Muscle of leg (tissue), 3 donors: ENCODE measurements at regions not wholly inside any gene's neighbourhood (a gene's known extent, or its start where the extent isn't known, plus 50 kb on each side); places are given as distances from the start of the nearest gene placed in this dataset.
"Not testable (repeated sequence)": the region's sequence is repeated elsewhere in the genome, so short reads cannot be mapped to it uniquely, and the experiment has no call there.

ENCODE experiments used
- DNase-seq: peaks from one replicate; pipeline ENCODE4 v3.0.0; 2013
- H3K27ac ChIP-seq: one replicate; pipeline ENCODE4 v1.5.1; 2013; ENCODE audit warnings: mild to moderate bottlenecking, low read length, control low read depth
- H3K27me3 ChIP-seq: one replicate; pipeline ENCODE4 v1.6.1; 2013; ENCODE audit warnings: low read length; ENCODE audit not compliant: control insufficient read depth, insufficient read depth
- H3K36me3 ChIP-seq: one replicate; pipeline ENCODE4 v1.6.1; 2013; ENCODE audit warnings: low read length; ENCODE audit not compliant: control insufficient read depth, insufficient read depth
- H3K4me1 ChIP-seq: one replicate; pipeline ENCODE4 v1.6.1; 2013; ENCODE audit warnings: low read length; ENCODE audit not compliant: control insufficient read depth, insufficient read depth
- H3K4me3 ChIP-seq: one replicate; pipeline ENCODE4 v1.5.1; 2013; ENCODE audit warnings: low read length, control low read depth
- H3K9me3 ChIP-seq: replicated peaks from 2 replicates; pipeline ENCODE4 v1.6.1; 2013; ENCODE audit warnings: low read depth, low read length; ENCODE audit not compliant: control insufficient read depth
- WGBS: methylation state at CpG from one replicate; pipeline ENCODE4 v1.1.5; 2013; ENCODE audit warnings: missing lambda C conversion rate; ENCODE audit not compliant: insufficient coverage; 5-methylcytosine and 5-hydroxymethylcytosine counted together

GRCh38 chr3:198147993-198148392, 188.0 kb downstream of the LMLN start:
- not testable (repeated sequence) for H3K27ac ChIP-seq, DNase-seq, H3K4me1 ChIP-seq, H3K27me3 ChIP-seq, H3K9me3 ChIP-seq, H3K4me3 ChIP-seq, H3K36me3 ChIP-seq
- no CpG with 5 or more reads among the region's 6 CpGs for WGBS

GRCh38 chr3:198149904-198150303, 189.9 kb downstream of the LMLN start:
- not testable (repeated sequence) for H3K27ac ChIP-seq, H3K36me3 ChIP-seq, H3K27me3 ChIP-seq, H3K4me1 ChIP-seq, H3K9me3 ChIP-seq, H3K4me3 ChIP-seq
- WGBS = no CpG with 5 or more reads among the region's 5 CpGs
- DNase-seq = peak; percentile 51

GRCh38 chr3:198151867-198152266, 191.8 kb downstream of the LMLN start:
- H3K4me1 ChIP-seq, H3K27me3 ChIP-seq, H3K36me3 ChIP-seq, H3K4me3 ChIP-seq, DNase-seq, H3K27ac ChIP-seq, H3K9me3 ChIP-seq: not testable (repeated sequence)
- WGBS = no CpG with 5 or more reads among the region's 4 CpGs

GRCh38 chr3:198155771-198156170, 195.8 kb downstream of the LMLN start:
- no CpG with 5 or more reads among the region's 7 CpGs for WGBS
- not testable (repeated sequence) for H3K27me3 ChIP-seq, H3K36me3 ChIP-seq, H3K4me1 ChIP-seq, H3K9me3 ChIP-seq, H3K4me3 ChIP-seq, H3K27ac ChIP-seq, DNase-seq

GRCh38 chr3:198157231-198157868, 197.3 kb downstream of the LMLN start:
- no CpG with 5 or more reads among the region's 42 CpGs for WGBS
- not testable (repeated sequence) for H3K27ac ChIP-seq, H3K4me3 ChIP-seq, H3K27me3 ChIP-seq, H3K36me3 ChIP-seq, DNase-seq, H3K4me1 ChIP-seq, H3K9me3 ChIP-seq

- H3K4me3 ChIP-seq, H3K27ac ChIP-seq, H3K9me3 ChIP-seq, H3K27me3 ChIP-seq, H3K4me1 ChIP-seq, DNase-seq, H3K36me3 ChIP-seq: not testable (repeated sequence)
- WGBS = no CpG with 5 or more reads among the region's 12 CpGs
Observed at GRCh38 chr3:198158007-198158406, 198.0 kb downstream of the LMLN start.

- not testable (repeated sequence) for H3K27ac ChIP-seq
Observed at GRCh38 chr3:198167339-198168039, 207.5 kb downstream of the LMLN start.

GRCh38 chr3:198170781-198171180, 210.8 kb downstream of the LMLN start:
- WGBS = no CpG with 5 or more reads among the region's 1 CpG
- not testable (repeated sequence) for H3K4me3 ChIP-seq, H3K27ac ChIP-seq

More at GRCh38 chr3:198167339-198168039, 207.5 kb downstream of the LMLN start:
- not testable (repeated sequence) for H3K36me3 ChIP-seq, H3K4me3 ChIP-seq, H3K27me3 ChIP-seq, H3K9me3 ChIP-seq, H3K4me1 ChIP-seq
- WGBS = 0% methylated on average over 4 of the region's 17 CpGs
- peak; percentile 36 for DNase-seq

GRCh38 chr3:198173080-198173479, 213.1 kb downstream of the LMLN start:
- 95% methylated on average over 5 of the region's 5 CpGs for WGBS
- H3K27me3 ChIP-seq, H3K36me3 ChIP-seq, H3K4me3 ChIP-seq, H3K27ac ChIP-seq, H3K4me1 ChIP-seq, DNase-seq, H3K9me3 ChIP-seq: not testable (repeated sequence)

More at GRCh38 chr3:198170781-198171180, 210.8 kb downstream of the LMLN start:
- DNase-seq, H3K4me1 ChIP-seq, H3K36me3 ChIP-seq, H3K9me3 ChIP-seq, H3K27me3 ChIP-seq: not testable (repeated sequence)

- not testable (repeated sequence) for H3K27me3 ChIP-seq, H3K4me3 ChIP-seq, H3K9me3 ChIP-seq, H3K27ac ChIP-seq, H3K36me3 ChIP-seq, H3K4me1 ChIP-seq, DNase-seq
- no CpG with 5 or more reads among the region's 1 CpG for WGBS
Observed at GRCh38 chr3:198173929-198174574, 214.0 kb downstream of the LMLN start.
